Iris pigment epithelial cell (primary cell): ENCODE measurements at regions not wholly inside any gene's neighbourhood (a gene's known extent, or its start where the extent isn't known, plus 50 kb on each side); places are given as distances from the start of the nearest gene placed in this dataset.

Experiments used
- DNase-seq: peaks from one replicate; pipeline ENCODE4 v3.0.0-alpha.2; 2011; ENCODE audit warnings: low read depth

DNA sequence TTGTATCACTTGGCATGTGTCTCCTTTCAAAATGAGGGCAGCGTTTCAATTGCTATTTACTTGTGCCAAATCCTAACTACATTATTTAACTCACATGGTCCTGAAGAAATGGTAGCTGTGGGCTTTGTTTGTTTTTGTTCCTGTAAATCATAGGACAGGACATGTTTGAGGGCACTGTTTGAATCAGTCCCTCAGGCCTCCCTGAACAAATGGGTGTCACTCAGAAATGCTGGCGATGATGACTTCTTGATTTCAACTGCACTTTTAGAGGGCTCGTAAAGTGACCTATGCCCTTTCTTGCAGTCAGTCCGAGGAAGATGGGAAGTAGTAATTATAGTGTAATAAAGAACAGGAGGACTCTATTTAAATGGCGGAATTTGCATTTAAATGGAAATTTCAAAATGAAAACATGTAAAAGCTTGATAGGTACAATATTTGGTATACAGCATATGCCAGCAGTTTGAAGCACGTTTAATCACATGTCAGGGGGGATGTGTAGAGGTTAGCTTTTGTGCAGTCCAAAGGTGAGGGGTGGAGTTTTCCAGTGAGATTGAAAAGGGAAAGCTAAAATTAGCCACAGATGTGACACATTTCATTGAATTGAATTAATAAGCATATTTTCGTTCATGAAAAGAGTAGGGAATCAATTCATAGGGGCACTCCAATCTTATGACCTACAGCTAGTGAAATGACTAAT, 1958.7 kb upstream of the IGFBP7 start:
- DNase-seq, result no peak

DNA sequence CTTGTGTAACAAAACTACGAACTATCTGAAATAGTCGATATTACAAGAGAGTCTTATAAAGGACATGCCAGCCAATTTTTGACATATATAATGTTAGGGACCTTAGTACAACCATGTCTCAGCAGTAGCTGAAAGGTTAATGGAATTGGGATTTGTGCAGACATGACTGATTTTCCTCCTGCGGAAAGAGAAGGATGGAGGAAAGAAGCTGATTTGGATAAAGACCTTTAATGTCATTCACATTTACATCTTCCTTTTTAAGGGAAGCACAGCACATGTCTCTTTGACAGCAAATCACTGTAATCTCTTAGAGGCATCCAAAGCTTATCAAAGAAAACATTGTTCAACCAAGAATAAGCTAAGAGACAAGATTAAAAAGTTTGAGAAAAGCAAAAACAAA, 1976.2 kb upstream of the IGFBP7 start:
- DNase-seq, result no peak

DNA sequence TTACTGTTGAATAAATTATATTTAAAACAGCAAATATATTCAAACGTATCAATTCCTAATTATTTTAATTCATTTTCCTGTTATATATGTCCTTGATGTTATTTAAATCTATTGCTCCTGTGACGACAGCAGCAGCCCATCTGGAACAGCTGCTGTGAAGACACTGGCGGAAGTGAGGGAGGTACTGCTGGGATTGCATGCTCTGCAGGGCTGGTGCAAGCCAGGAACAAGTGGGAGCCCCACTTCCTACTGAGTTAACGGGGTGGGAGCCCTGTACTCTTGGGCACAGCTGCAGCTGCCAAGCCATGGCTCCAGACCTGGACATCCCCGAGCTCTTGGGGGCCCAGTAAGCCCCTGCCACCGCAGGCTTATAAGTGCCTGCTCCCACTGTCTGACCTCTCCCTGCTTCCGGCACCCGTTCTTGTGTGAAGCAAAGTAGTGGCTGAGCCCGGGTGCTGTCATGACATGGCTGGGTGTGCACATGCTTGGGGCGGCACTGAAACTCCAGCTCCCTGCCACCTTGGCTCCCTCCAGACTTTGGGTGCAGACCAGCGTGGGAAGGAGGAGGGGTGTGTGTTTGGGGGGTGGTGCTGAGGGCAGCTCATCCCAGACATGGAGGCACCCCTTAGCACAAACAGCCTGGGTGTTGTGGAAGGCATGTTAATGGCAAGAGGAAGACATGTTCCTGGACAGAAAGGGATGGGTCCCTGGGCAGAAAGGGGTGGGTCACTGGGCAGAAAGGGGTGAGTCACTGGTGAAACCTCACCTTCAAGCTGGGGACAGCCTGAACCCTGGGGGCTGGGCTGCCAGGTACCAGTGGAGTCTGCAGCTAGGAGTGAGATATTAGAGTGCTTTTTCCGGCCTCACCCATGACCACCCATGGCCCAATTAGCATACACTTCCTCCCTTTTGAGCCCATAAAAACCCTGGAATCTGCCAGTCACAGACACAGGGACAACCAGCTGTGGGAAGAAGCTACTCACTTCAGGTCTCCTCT, 1981.3 kb upstream of the IGFBP7 start:
- no peak for DNase-seq

DNA sequence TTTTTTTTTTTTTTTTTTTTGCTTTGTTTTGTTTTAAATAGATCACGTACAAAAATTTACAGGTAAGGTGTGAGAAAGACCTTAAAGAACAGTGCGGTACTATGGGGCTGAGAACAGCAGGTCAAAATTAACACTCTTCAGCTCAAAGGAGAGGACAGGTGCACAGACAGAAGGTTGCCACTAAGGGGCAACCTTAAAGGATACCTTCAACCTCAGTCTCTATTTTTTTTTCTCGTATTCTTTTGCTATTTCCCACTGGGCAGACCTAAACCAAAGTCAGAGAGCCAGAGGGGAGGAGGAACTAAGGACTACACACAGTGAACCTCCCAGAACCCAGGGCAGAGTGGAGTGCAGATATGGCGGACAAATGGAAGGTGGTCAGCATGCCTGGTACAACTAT, 1984.3 kb upstream of the IGFBP7 start:
- DNase-seq, result no peak

DNA sequence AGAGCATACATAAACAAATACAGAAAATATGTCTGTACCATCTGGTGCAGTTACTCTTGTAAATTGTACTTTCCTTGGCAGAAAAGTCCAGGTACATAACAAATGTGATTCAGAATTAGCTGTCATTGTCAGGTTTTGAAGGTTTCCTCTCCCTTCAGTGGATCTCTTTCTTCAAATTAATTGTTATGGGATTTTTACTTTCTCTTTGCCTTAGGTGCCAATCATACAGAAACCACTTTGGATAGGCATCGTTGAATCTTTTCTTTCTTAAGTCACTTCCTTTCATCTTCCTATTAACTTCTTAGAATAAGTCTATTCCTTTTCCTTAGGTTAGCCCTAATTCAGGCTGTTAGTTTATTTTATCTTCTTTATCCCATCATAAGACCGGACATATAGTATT, 1992.1 kb upstream of the IGFBP7 start:
- no peak for DNase-seq

DNA sequence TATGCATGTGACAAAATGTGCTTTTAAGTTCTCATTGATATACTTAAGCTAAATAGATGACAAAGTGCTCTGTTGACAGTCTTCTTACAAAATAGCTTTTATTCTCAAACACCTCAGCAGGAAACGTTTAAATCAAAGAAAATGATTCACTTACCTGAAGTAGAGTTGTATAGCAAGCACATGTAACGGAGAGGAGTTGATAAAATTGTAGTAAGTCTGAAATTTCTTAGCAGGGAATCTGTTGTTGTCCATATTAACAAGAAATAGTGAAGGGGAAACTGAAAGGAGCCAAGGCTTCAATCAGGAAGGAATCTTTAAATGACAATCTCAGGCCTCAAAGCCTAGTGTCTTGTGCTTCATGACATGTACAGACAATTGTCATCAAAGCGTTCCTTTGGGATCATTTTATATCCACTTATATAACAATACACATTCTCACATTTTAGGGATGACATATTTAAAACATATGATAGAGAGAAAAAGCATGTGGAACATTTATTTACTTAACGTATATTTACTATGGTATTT, 2010.2 kb upstream of the IGFBP7 start:
- DNase-seq, result no peak

DNA sequence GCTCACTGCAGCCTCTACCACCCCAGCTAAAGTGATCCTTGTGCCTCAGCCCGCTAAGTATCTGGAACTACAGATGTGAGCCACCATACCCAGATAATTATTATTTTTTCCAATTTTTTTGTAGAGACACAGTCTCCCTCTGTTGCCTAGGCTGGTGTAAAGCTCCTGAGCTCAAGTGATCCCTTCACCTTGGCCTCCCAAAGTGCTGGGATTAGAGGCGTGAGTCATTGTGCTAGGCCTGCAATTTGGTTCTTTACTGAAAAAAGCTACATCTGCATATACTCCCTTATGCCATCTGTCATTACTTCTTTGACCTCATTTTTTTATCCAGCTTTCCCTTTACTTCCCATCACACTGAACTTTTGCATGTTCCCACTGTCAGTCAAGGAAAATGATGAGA, 2012.4 kb upstream of the IGFBP7 start:
- DNase-seq, result no peak

DNA sequence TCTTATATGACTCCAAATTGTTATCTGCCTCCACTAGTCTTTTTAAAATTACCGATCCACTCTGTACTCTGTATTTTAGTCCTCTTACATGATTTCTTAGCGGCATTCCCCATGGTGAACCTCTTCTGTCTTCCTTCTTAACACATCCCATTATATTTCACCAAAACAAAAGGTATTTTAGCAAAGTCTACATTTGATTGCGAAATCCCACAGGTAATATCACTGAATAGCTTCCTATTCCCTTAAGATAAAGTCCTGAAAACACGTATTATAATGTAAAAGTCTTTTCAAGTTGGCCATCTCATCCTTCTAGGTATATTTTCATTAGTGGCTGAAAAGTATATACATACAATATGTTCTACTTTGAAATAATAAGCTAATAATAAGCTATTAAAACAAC, 2016.0 kb upstream of the IGFBP7 start:
- no peak for DNase-seq

DNA sequence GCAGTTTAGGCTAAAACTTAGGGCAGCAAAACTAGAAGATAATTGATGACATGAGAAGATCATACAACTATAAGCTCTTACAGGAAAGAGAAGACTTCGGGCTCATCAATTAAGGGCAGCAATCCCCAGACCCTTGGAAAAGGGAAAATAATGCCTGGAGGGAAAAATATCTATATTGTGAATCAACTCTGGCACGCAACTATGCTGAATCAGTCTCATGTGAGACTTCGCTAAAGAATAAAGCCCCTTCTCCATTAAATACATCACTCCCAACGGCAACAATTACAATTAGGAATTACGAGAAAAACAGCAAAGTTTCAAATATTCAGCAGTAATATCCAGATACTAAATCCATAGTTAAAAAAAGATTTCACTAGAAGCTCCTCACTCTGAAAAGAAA, 2016.8 kb upstream of the IGFBP7 start:
- no peak for DNase-seq

DNA sequence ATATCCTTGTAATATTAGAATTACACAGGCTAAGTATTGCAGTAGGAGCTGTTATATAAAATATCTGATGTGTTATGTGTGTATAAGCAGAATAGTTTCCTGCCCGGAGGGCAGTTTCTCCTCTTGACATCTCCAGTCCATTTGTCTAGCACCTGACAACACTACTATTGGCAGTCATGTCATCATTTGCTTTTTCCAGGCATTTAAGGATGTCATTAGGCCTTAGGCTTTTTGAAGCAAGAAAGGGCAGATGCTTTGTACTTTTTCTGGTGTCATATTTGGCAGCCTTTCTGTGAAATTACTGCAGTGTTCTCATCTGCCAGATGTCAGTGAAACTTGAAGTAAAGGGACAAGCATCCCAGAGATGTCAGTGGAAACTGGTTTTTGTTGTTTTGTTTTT, 2017.6 kb upstream of the IGFBP7 start:
- DNase-seq, result no peak

DNA sequence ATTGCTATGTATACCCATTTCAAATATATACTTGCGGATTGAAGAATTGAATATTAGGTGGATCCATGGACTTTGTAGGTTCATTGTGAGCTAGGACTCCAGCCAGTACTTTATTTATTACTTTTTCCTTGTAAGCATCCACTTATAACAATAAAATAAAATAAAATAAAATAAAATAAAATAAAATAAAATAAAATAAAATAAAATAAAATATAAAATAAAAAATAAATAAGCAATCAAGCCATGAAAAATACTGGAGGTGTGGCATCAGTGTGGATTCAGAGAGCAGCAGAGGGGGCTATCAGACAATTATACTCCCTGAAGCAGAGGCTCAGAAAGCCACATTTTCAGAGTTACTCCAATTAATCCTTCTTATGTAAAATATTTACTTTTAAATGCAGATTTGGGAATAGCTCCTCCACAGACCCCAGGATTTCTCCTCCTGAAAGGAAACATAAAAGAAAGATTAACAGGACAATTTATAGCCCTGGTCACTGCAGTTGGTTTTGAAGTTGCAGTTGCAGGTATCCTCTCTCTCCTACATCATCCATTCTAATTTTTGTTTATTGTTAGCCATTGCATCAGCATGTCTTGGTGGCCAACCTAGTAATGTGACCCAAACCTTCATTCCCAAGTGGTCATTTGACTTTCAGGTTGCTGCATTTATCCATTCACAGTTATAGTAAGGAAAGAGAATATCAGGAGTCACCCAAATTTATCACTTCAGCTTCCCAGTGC, 2025.2 kb upstream of the IGFBP7 start:
- DNase-seq, result no peak

DNA sequence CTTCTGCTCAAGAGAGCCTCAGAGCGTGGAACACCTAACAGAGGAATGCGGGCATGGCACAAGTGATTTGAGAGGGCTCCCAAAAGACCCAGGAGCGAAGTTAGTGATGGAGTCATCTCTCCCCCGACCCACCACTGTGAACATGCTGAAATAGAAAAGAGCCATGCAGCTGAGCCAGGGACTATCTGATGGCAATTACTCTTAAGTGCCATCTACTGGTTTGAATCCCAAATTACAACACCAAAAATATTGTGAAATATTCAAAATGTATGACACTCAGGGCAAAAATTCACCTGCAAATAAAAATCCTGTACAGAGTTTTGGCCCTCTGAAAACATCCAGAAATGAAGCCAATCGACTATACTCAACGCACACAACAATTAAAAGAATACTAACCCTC, 2038.9 kb upstream of the ADGRL3 start:
- DNase-seq, result no peak

DNA sequence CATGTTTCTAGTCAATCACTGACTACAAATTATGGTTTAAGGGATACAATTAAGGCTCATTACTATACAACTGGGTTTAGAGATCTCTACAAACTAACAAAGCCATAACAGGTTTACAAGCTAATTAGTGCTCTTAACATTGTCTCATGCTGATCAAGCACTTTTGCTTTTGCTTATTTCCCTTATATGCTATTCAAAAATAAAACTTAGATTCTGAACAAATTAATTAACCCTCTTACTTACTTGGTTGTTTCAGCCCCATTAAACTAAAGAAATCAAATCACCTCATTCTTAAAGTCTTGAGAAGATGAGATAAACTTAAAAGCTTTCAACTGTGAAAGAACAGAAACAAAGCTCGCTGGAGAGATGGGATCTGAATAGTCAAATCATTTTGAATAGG, 2024.5 kb upstream of the ADGRL3 start:
- no peak for DNase-seq

DNA sequence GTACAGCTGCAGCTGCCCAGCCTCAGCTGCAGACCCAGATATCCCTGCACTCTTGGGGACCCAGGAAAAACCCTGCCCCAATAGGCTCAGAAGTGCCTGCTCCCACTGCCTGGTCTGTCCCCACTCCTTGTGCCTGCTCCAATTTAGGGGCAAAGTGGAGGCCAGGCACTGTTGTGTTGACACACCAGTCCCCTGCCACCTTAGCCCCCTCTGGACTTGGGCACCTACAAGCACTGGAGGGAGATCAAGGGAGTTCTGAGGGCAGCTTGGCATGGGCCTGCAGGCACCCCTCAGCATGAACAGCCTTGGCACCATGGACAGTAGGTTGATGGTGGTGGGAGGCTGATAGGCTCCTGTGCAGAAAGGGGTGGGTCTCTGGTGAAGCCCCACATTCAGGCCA, 2020.8 kb upstream of the ADGRL3 start:
- DNase-seq, result no peak

DNA sequence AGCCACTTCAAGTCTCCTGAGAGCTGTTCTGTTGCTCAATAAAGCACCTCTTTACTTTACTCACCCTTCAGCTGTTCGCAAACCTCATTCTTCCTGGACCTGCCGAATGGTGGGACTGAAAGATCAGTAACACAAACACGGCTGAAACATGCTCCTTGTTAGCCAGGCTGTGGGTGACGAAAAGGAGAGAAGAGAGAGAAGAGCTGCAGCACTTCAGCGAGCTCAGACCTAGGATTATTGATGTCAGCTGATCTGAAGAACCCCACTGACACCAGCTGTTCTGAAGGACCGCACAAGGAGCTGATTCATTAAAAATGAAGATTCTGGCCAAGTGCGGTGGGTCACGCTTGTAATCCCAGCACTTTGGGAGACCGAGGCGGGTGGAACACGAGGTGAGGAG, 2020.0 kb upstream of the ADGRL3 start:
- no peak for DNase-seq

DNA sequence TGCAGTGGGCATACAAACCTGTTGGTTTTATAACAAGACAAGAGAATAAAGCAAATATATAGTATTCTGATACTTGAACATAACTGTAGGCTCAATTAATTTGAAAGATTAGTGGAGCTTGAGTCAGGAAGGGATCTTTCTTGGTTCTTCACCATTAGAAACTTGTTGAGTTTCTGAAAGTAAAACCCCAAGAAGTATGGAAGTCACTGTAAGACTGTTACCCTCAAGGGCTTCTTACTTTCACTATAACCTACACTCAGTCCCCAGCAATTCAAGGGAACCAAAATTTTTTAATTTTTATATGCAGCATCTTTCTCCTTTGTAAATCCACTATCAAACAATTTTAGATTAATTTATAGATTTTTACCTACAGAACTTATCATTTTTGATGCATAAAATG, 2019.2 kb upstream of the ADGRL3 start:
- DNase-seq, result no peak

DNA sequence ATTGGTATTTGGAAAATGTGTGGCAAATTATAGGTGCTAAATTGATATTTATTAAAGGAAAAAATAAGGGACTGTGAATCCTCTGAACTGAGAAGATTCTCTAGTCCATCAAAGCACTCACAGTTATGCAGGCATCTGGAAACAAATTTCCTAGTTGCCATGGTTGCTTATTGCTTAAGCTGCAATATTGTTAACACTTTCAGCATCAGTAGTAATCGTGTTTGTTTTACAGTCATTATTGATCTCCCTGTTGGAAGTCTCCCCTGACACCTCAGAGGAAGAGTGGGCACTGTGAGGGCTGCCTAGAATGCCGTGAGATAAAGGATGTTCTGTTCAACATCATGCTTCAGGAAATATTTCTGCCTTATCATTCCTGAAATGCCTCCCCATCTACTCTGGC, 2004.3 kb upstream of the ADGRL3 start:
- DNase-seq, result no peak

DNA sequence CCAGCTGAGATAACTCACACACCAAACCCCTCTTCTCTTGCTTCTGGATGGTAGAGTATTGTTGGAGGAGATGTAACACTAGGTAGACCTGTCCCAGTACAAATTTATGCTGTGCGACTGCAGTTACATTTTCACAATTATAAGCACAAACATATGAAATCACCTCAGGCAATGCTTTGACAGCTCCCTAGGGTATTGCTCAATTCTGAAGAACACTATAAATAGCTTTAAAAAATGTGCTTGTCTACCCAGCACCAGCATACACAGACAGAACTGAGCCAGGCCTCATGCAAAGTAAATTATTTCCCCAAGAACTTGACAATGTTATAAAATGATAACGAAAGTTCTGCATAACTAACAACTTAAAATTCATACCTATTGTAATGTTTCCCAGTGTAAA, 1999.1 kb upstream of the ADGRL3 start:
- DNase-seq, result no peak

DNA sequence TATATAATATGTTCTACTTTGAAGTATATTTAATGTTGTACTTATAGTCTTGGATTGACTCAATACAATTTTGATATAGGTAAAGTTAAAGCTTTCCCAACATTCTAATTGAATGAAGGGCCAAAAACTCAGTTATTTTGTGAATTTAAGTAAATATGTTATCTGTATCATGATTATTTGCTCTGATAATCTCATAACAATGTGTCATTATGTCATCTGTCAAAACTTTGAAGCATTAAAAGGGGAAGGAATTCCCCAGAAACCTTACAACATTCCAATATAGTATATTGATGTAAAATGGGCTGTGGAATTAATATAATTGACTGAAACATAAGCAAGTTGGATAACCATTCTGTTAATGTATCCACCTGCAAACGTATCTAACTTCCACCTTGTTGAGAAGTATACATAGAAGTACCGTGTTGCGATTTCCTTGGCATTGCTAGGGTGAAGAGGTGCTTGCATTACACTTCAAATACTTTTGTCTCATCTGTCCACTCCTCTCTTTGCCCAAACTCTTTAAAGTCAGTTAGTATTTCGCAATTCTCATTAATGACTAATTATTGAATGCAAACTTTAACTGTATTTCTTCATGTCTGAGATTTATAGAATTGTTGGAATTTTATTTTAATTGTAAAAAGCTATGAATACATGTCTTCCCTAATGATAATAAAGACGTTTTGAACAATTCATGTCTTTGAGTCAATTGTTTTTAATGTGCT, 1982.1 kb upstream of the ADGRL3 start:
- DNase-seq, result no peak

DNA sequence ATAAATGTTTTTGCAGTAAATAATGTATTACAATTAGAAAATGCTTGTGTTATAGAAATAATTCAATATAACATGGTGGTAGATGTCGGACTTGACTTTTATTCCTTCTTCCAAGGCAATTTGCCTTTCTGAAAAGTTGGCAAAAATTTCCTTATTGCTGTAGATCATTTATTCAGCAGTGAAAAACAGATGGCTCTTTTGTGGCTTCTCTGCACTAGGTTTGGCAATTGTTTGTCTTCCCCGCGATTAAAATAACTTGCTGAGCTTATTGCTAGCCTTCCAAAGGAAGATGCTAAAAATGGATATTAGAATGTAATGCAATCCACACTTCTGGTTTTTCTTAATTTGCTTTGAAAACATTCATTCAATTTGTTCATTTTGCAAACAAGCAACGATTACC, 1977.9 kb upstream of the ADGRL3 start:
- DNase-seq, result no peak

DNA sequence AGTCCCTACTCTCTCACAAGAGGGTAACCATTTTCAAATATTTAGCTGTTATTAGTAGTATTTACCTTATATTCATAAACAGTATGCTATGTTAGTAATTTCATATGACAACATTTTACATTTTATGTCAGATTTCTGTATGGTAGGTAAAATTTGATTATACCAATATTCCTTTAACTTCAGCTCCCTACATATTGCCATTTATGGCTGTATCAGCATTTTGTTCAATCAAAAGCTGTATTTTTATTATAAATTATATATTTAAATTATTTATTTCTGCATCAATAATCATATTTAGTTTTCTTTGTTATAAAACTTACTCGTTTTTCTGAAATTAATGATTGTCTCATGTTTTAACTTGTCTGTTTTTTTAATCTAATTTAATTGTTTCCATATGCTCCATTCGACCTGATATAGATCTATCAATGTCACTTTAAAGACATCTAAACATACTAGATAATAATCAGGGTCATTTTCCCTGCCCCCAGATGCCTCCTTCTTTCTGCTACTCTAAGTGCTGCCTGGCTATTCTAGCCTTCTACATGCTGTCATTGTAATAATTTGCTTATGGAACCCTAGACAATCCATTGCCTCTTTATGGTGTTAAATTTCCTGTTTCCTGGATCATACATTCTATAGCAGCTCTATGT, 1976.7 kb upstream of the ADGRL3 start:
- DNase-seq, result no peak
